NK-92 (cell line): ENCODE measurements at regions not wholly inside any gene's neighbourhood (a gene's known extent, or its start where the extent isn't known, plus 50 kb on each side); places are given as distances from the start of the nearest gene placed in this dataset.
"Not testable (repeated sequence)": the region's sequence is repeated elsewhere in the genome, so short reads cannot be mapped to it uniquely, and the experiment has no call there.

Experiments
- DNase-seq: peaks from one replicate; lab custom pipeline; 2025; ENCODE audit not compliant: unreplicated experiment; lab: John Stamatoyannopoulos, UW

DNA sequence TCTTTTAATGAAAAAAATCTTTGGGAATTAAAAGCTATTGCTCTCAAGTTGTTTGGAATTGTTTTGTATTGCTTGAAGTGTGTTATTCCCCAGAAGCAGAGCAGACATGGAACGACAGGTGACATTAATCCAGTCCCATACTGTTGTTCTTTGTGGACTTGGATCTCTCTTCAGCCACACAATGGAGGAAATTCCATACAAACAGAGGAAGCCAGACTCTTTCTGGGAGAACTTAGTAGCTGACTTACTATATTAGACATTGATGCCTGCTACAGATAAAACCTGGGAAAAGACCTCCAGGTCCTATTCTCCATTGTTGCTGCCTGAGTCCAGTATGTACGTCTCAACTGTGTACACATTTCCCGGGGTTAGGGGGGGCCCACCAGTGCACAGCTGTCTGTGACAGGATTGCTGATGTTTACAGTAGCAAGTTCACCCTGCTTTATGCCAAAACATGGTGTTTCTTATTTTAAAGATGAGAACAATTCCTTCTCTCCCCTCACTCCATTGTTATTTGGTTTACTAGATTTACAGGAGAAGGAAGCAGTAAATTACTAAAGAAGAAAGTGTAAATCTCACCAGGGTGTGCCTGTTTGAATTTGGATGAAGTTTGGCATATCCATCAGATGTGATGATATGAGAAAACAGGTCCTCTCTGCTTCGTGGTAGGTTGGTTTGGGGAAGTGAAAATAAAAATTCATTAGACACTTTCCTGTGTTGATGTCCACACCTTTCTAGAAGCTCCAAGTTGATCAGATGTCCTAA lies 142.4 kb upstream of the RBBP8 start:
- no peak for DNase-seq

- no peak for DNase-seq
Measured at GRCh38 chr18:22791310-22791610, 141.9 kb upstream of the RBBP8 start.

- no peak for DNase-seq
Measured at GRCh38 chr18:22796113-22796512, 137.0 kb upstream of the RBBP8 start.

DNA sequence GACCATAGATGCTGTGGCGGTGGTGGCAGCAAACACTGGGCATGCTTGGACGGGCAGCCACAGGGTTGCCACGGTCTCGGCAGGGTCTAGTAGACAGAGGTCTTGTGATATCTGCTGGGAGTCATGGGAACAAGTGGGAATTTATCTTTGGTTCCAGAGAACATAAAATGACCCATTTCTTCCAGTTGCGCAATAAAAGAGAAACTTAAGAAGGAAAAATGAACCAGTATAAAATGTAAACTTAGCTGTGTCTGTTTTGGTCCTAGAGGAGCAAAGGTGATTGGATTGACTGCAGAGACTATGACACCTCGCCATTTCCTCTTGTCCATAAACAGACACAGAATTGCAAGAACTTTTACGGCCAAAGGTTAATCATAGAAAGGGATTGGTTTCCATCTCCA lies 132.6 kb upstream of the RBBP8 start:
- no peak for DNase-seq

- no peak for DNase-seq
Measured at GRCh38 chr18:22813648-22814328, 119.3 kb upstream of the RBBP8 start.

- no peak for DNase-seq
Measured at GRCh38 chr18:22814329-22814703, 118.8 kb upstream of the RBBP8 start.

GRCh38 chr18:22816266-22817176 lies 116.6 kb upstream of the RBBP8 start:
- no peak for DNase-seq

GRCh38 chr18:22817844-22818243 lies 115.3 kb upstream of the RBBP8 start:
- DNase-seq, result no peak

DNA sequence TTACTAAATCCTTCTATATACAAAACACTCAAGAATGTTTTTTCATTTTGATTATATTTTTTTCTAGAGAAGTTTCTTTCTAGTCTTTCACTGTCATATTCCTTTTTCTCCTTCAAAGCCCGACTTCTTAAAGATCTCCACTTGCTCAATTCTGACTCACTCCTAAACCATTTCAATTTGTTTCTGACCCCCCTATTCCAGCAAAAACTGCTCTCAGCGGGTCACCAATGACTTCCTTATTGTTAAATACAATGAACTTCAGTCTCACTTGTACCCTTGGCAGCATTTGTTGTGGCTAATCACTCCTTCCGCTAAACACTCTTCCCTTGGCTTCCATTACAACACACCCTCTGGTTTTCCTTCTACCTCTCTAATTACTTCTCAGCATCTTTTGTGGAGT lies 111.1 kb upstream of the RBBP8 start:
- no peak for DNase-seq

GRCh38 chr18:22822841-22823508 lies 110.2 kb upstream of the RBBP8 start:
- DNase-seq, result no peak

DNA sequence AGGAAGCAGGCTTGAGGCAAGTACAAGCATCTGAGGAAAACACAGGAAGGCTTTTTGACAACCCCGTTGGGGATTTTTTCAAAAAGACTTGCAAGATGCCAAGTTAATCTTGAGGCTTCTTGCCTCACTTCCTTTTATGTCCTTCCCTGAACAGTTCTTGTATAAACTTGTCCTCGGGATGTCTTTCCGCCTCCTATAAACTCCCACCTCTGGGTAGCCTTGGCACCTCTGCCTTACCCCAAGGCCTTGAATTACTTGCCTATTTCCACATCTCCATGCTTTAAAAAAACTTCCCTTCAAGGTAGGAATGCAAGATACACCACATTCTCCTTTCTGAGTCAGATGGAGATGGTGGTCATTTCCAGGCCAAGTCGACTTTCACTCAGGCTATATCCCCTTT lies 106.4 kb upstream of the RBBP8 start:
- DNase-seq, result no peak

DNA sequence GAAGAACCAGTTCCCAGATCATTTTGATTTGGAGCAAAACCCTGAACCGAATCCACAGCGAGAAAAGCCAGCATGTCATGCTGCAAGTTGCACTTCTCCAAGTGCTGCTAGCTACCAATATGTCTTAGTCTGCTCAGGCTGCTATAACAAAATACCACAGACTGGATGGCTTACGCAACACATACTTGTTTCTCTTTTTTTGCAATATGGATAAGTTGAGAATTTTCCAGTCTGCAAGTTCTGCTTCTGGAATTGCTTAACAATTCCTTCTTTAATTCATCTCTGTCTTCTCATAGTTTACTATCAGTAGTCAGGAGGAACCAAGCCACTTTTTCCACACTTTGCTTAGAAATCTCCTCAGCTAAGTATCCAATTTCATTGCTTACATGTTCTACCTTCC lies 105.9 kb upstream of the RBBP8 start:
- DNase-seq, result no peak

DNA sequence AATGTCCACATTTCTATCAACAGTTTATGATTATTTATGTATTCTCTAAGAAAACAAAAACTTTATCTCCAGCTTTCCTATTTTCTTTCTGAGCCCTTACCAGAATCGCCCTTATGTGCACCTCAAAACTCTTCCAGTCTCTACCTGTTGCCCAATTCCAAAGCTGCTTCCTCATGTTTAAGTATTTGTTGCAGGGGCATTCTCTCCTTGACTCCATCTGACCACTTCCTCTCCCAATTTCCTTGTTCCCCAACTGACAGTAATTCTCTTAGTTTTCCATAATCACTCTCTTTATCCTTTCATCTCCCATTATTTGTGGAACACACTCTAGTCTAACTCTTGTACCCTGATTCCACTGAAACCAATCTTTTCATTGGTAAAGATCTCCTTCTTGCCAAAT lies 105.4 kb upstream of the RBBP8 start:
- DNase-seq, result no peak

DNA sequence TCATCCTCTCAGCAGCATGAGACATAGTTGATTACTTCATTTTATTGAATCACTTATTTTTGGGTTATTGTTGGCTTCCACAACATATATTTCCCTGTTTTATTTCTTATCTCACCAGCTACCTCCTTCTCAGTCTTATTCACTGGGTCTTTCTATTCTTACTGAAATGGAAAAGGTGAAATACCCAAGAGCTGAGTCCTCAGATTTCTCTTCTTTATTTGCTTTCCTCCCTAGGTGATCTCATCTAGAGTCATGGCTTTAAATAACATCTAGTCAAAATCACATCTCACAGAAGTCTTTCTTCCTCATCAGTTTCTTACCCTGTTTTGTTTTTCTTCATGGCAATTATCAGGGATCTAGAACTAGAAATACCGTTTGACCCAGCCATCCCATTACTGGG lies 105.0 kb upstream of the RBBP8 start:
- DNase-seq, result no peak

GRCh38 chr18:22828583-22828982 lies 104.5 kb upstream of the RBBP8 start:
- not testable (repeated sequence) for DNase-seq

- no peak for DNase-seq
Measured at GRCh38 chr18:22829781-22830180, 103.3 kb upstream of the RBBP8 start.

DNA sequence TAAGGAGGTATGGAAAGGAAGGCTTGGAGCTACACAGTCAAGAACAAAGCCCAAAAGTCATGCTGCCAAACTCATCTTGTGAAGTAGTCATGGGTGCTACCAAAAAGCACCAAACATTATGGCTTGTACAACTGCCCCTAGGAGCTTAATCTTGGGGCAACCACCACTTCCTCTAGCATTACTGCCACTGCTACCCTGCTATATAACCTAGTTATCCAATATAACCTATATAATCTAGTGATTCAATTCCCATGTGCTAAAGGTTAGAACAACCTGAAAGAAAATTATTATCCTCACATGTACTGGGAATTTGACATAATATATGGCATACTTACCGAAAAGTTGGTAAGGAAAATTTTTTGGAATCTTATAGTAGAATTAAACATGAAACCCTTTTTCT lies 102.6 kb upstream of the RBBP8 start:
- no peak for DNase-seq

- DNase-seq, result no peak
Measured at GRCh38 chr18:22831441-22831904, 101.7 kb upstream of the RBBP8 start.

GRCh38 chr18:22836932-22837331 lies 96.2 kb upstream of the RBBP8 start:
- DNase-seq, result no peak

DNA sequence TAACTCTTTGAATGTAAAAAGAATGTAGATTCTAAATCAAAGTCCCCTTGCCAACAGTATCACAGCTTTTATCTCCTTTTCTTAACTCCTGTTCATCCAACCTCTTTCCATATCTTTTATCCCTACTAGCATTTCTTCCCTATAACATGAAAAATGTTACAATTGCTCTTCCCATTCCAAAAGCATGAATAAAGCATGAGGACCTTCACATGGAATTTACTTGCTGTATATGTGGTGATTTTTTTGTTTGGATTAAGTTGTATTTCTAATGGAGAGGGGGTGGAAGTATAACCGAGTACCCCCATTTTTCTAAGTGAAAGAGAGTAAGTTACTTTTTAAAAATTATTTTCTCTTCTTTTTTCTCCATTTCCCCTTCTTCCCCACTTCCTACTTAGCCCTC lies 94.9 kb upstream of the RBBP8 start:
- DNase-seq, result no peak

DNA sequence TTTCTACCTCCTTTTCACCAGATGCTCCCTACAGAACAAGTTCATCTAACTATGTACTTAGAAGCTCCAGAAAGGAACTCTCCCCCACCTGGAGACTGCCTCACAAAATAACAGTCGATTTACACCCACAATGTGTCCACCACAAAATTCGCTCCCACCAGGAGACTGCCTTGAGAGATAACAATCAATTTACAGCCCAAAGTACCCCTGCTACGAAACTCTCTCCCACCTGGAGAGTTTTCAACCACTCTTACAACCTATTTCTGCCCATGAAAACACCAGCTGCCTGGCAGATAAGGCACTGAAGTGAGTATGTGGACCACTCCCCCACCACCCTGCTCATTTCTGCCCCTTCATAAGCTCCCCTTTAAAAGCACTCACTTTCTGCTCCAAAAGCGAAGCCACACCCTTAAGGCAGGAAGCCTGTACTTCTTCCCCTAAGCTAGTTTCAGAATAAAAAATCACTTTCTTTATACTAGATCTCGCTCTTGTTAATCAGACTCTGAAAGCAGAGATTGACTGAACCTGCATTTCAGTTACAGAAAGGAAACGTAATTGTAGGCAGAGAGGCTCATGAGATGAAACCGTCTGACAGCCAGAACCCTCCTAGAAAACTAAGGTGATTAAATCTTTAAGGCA lies 94.4 kb upstream of the RBBP8 start:
- DNase-seq, result no peak
